HG03045 (cell line): ENCODE measurements at regions not wholly inside any gene's neighbourhood (a gene's known extent, or its start where the extent isn't known, plus 50 kb on each side); places are given as distances from the start of the nearest gene placed in this dataset.
"Not testable (repeated sequence)": the region's sequence is repeated elsewhere in the genome, so short reads cannot be mapped to it uniquely, and the experiment has no call there.

ENCODE experiments used
- ATAC-seq: cut with Tn5 transposase; IDR thresholded peaks from one replicate; pipeline ENCODE4 v1.9.1; 2021; ENCODE audit warnings: mild to moderate bottlenecking, moderate library complexity; ENCODE audit not compliant: unreplicated experiment

GRCh38 chr14:71165121-71166031 is 258.1 kb downstream of the PCNX1 start:
- no peak for ATAC-seq

GRCh38 chr14:71166180-71166837 is 259.1 kb downstream of the PCNX1 start:
- no peak for ATAC-seq

- not testable (repeated sequence) for ATAC-seq
Measured at GRCh38 chr14:71167325-71167950, 260.2 kb downstream of the PCNX1 start.

- ATAC-seq, result not testable (repeated sequence)
Measured at GRCh38 chr14:71168161-71168560, 260.9 kb downstream of the PCNX1 start.

GRCh38 chr14:71168564-71169427 is 261.5 kb downstream of the PCNX1 start:
- no peak for ATAC-seq

- ATAC-seq, result no peak
Measured at GRCh38 chr14:71169861-71170260, 262.6 kb downstream of the PCNX1 start.

- ATAC-seq, result no peak
Measured at GRCh38 chr14:71175491-71175890, 268.2 kb downstream of the PCNX1 start.

GRCh38 chr14:71179066-71179465 is 271.8 kb downstream of the PCNX1 start:
- ATAC-seq, result no peak

GRCh38 chr14:71180397-71180796 is 273.1 kb downstream of the PCNX1 start:
- ATAC-seq, result no peak

- no peak for ATAC-seq
Measured at GRCh38 chr14:71181215-71182003, 274.1 kb downstream of the PCNX1 start.

GRCh38 chr14:71183876-71184689 is 276.8 kb downstream of the PCNX1 start:
- ATAC-seq, result no peak

- ATAC-seq, result no peak
Measured at GRCh38 chr14:71185637-71186036, 278.4 kb downstream of the PCNX1 start.

GRCh38 chr14:71187633-71188356 is 280.5 kb downstream of the PCNX1 start:
- ATAC-seq, result no peak

- no peak for ATAC-seq
Measured at GRCh38 chr14:71190770-71191374, 283.6 kb downstream of the PCNX1 start.

- ATAC-seq, result no peak
Measured at GRCh38 chr14:71193663-71194062, 286.4 kb downstream of the PCNX1 start.

GRCh38 chr14:71194251-71194650 is 287.0 kb downstream of the PCNX1 start:
- no peak for ATAC-seq

GRCh38 chr14:71196921-71197320 is 289.7 kb downstream of the PCNX1 start:
- no peak for ATAC-seq

- ATAC-seq, result no peak
Measured at GRCh38 chr14:71198687-71199086, 291.4 kb downstream of the PCNX1 start.
